GM21447 (cell line): ENCODE measurements at regions not wholly inside any gene's neighbourhood (a gene's known extent, or its start where the extent isn't known, plus 50 kb on each side); places are given as distances from the start of the nearest gene placed in this dataset.
A peak's percentile ranks its signal among the peaks of the same experiment; 100 is the strongest.

Experiments used
- ATAC-seq: cut with Tn5 transposase; IDR thresholded peaks from one replicate; pipeline ENCODE4 v1.9.1; 2021; ENCODE audit not compliant: unreplicated experiment

DNA sequence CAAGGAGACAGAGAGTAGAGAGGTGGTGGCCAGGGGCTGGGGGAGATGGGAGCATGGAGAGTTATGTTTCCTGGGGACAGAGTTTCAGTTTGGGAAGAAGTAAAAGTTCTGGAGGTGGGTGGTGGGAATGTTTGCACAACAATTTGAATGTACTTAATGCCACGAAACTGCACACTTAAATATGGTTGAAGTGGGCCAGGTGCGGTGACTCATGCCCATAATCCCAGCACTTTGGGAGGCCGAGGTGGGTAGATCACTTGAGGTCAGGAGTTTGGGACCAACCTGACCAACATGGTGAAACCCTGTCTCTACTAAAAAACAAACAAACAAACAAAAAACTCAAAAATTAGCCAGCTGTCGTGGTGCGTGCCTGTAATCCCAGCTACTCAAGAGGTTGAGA is 137.2 kb downstream of the PFKFB3 start:
- no peak for ATAC-seq

- ATAC-seq, result no peak
Measured at GRCh38 chr10:6342096-6342685, 139.5 kb downstream of the PFKFB3 start.

- no peak for ATAC-seq
Measured at GRCh38 chr10:6343305-6344010, 140.7 kb downstream of the PFKFB3 start.

- no peak for ATAC-seq
Measured at GRCh38 chr10:6345404-6345803, 142.7 kb downstream of the PFKFB3 start.

GRCh38 chr10:6346631-6347030 is 143.9 kb downstream of the PFKFB3 start:
- ATAC-seq, result no peak

DNA sequence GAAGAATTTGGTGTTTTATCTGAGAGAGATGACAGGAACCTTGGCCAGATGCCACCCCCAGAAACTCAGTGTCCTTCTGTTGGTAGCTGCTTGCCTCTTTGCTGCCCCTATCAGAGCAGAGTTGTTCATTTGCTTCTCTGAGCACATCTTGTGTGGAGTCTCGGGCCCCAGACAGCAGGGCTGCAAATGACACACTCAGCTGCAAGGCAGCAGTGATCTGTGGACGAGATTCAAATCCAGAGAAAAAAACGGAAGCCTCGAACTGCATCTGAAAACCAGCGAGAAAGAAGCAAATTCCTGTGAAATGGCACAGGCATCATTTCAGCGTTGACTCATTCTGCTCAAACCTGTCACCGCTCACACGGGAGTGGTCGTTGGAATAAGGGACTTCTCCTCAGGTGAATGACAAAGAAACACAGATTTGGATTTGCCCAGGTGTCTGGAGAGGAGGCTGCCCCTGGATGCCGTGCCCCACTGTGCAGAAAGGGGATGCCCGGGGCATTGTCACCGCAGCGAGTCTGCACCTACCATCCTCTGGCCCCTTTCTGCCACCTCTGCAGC is 144.7 kb downstream of the PFKFB3 start:
- ATAC-seq, result peak; percentile 42

DNA sequence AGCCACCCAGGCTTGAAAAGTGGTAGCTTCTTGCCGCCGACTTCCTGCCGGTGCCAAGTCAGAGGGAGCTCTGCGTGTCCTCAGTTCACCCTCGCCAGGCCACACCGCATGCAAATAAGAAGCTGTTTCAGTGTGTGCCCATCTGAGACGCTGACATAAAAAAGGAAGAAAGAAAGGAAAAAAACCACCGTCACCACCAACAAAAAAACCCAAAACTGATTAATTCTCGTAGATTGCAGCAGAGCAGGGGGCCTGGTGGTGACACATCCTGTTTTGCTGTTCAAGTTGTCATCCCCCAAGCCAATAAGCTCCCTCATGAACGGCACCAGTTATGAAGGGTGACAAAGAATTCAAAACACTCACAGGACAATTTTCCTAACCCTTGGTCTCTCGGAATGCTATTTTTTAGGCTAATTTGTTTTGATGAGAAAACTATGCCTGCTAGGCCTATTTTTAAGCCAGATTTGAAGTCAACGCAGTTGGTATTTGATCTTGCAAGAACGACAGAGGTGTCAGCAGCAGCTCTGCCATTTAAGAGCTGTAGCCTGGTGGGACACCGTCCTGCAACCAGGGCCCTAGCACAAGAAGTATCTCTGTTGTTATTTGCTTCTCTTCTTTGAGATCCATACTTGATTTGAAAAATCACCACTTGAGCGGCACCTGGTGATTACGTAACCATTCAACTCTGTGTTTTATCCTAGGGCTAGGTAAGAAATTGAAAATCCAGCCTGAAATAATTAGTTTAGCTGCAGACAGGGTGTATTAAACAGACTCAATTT is 145.6 kb downstream of the PFKFB3 start:
- ATAC-seq, result peak; percentile 87

GRCh38 chr10:6349846-6350535 is 147.3 kb downstream of the PFKFB3 start:
- ATAC-seq, result no peak

DNA sequence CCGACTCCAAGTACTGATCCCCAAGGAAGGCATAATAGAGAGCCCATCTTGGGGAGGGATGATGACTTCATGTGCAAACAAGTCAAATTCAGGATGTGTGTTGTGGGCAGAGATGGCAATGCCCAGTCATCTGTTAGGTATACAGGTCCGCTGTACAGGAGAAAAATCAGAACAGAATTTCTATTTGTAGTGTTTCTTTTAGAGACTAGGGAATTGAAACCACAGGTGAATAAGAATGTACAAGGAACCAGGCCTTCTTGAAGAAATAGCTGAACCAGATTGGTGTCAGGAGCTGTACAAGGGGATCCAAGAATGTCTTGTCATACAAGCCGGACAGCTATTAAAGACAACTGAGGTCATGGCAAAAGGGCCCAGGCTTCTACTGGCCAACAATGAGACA is 147.9 kb downstream of the PFKFB3 start:
- no peak for ATAC-seq

GRCh38 chr10:6351495-6351894 is 148.8 kb downstream of the PFKFB3 start:
- no peak for ATAC-seq

GRCh38 chr10:6353526-6353925 is 150.8 kb downstream of the PFKFB3 start:
- no peak for ATAC-seq

- ATAC-seq, result no peak
Measured at GRCh38 chr10:6354168-6354772, 151.5 kb downstream of the PFKFB3 start.

- ATAC-seq, result no peak
Measured at GRCh38 chr10:6356280-6356793, 153.6 kb downstream of the PFKFB3 start.

- ATAC-seq, result no peak
Measured at GRCh38 chr10:6361869-6362268, 159.1 kb downstream of the PFKFB3 start.

GRCh38 chr10:6362879-6363278 is 160.1 kb downstream of the PFKFB3 start:
- ATAC-seq, result no peak

- no peak for ATAC-seq
Measured at GRCh38 chr10:6363511-6363910, 160.8 kb downstream of the PFKFB3 start.

DNA sequence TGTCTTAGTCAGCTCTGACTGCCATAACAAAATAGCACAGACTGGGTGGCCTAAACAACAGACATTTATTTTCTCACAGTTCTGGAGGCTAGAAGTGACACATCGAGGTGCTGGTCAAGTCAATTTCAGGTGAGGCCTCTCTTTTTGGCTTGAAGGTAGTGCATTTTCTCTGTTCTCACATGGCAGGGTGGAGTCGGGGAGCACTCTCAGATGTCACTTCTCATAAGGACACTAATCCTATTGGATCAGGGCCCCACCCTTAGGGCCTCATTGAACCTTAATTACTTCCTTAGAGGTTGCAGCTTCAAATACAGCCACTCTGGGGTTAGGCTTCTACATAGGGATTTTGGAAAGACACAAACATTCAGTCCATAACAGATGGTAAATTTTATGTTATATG is 161.6 kb downstream of the PFKFB3 start:
- ATAC-seq, result no peak

DNA sequence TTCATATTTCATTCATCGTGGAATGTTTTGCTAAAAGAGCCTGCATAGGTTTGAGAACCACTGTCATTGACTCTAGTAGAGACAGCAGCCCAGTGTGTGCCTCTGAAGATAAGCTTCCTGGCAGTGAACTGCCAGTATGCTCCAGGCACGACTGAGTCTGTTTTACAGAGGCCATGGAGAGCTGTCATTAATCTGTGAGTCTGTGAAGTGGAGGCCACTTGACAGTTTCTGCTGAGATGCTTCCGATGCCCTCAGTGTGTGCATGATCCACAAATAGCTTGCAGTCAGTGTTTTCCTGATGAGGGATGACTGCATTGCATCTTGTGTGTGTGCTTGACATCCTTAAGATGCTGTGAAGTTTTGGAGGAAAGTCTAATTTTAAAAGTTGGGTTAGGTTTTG is 162.2 kb downstream of the PFKFB3 start:
- ATAC-seq, result no peak

GRCh38 chr10:6365384-6365783 is 162.7 kb downstream of the PFKFB3 start:
- ATAC-seq, result no peak
